ENCODE measurements at regions not wholly inside any gene's neighbourhood (a gene's known extent, or its start where the extent isn't known, plus 50 kb on each side); places are given as distances from the start of the nearest gene placed in this dataset.
A peak's percentile ranks its signal among the peaks of the same experiment; 100 is the strongest.

- TF ChIP-seq CTCF (IDR thresholded peaks at IDR 0.05; ENCODE audit: low read depth, low read length, missing control alignments): no peak
- peak; percentile 55 for DNase-seq (ENCODE audit: low read depth)
- in situ Hi-C loops (cut with HindIII; ENCODE audit: low sequenced_read_pairs): no loop called here
Measured at GRCh38 chr2:186995092-186995491, 146.1 kb upstream of the ZSWIM2 start.

GRCh38 chr2:186992597-186992996 is 143.6 kb upstream of the ZSWIM2 start:
- H3K4me3 ChIP-seq (ENCODE audit: low read depth, low read length): no peak overlapping the region
- DNase-seq (ENCODE audit: low read depth): no peak
- in situ Hi-C loops (cut with HindIII; ENCODE audit: low sequenced_read_pairs): no loop called here
- no peak for TF ChIP-seq CTCF (IDR thresholded peaks at IDR 0.05; ENCODE audit: low read depth, low read length, missing control alignments)

More at GRCh38 chr2:186995092-186995491, 146.1 kb upstream of the ZSWIM2 start:
- H3K4me3 ChIP-seq (ENCODE audit: low read depth, low read length): no peak overlapping the region

- peak; percentile 4 for DNase-seq (ENCODE audit: low read depth)
- in situ Hi-C loops (cut with HindIII; ENCODE audit: low sequenced_read_pairs): no loop called here
- TF ChIP-seq CTCF (IDR thresholded peaks at IDR 0.05; ENCODE audit: low read depth, low read length, missing control alignments): peak; percentile 16
- no peak overlapping the region for H3K4me3 ChIP-seq (ENCODE audit: low read depth, low read length)
Measured at GRCh38 chr2:186991766-186992417, 142.9 kb upstream of the ZSWIM2 start.

- in situ Hi-C loops (cut with HindIII; ENCODE audit: low sequenced_read_pairs): no loop called here
- no peak overlapping the region for H3K4me3 ChIP-seq (ENCODE audit: low read depth, low read length)
- TF ChIP-seq CTCF (IDR thresholded peaks at IDR 0.05; ENCODE audit: low read depth, low read length, missing control alignments): no peak
- no peak for DNase-seq (ENCODE audit: low read depth)
Measured at GRCh38 chr2:186984966-186985365, 136.0 kb upstream of the ZSWIM2 start.

GRCh38 chr2:186984481-186984880 is 135.5 kb upstream of the ZSWIM2 start:
- no peak for DNase-seq (ENCODE audit: low read depth)
- in situ Hi-C loops (cut with HindIII; ENCODE audit: low sequenced_read_pairs): no loop called here
- TF ChIP-seq CTCF (IDR thresholded peaks at IDR 0.05; ENCODE audit: low read depth, low read length, missing control alignments): no peak

GRCh38 chr2:186980787-186981550 is 132.0 kb upstream of the ZSWIM2 start:
- no peak for DNase-seq (ENCODE audit: low read depth)

More at GRCh38 chr2:186984481-186984880, 135.5 kb upstream of the ZSWIM2 start:
- no peak overlapping the region for H3K4me3 ChIP-seq (ENCODE audit: low read depth, low read length)

More at GRCh38 chr2:186980787-186981550, 132.0 kb upstream of the ZSWIM2 start:
- H3K4me3 ChIP-seq (ENCODE audit: low read depth, low read length): no peak overlapping the region
- no peak for TF ChIP-seq CTCF (IDR thresholded peaks at IDR 0.05; ENCODE audit: low read depth, low read length, missing control alignments)
- in situ Hi-C loops (cut with HindIII; ENCODE audit: low sequenced_read_pairs): no loop called here

Data from astrocyte of the cerebellum (primary cell).